SKM-1 (cell line): ENCODE measurements at regions not wholly inside any gene's neighbourhood (a gene's known extent, or its start where the extent isn't known, plus 50 kb on each side); places are given as distances from the start of the nearest gene placed in this dataset.
"Not testable (repeated sequence)": the region's sequence is repeated elsewhere in the genome, so short reads cannot be mapped to it uniquely, and the experiment has no call there.

ENCODE experiments used
- DNase-seq: peaks from one replicate; lab custom pipeline; 2025; ENCODE audit not compliant: unreplicated experiment; lab: John Stamatoyannopoulos, UW

GRCh38 chr1:30368651-30369240 lies 354.6 kb downstream of the MATN1 start:
- DNase-seq = no peak

GRCh38 chr1:30366911-30367310 lies 356.5 kb downstream of the MATN1 start:
- no peak for DNase-seq

GRCh38 chr1:30366199-30366598 lies 357.2 kb downstream of the MATN1 start:
- DNase-seq = no peak

GRCh38 chr1:30365596-30365995 lies 357.8 kb downstream of the MATN1 start:
- no peak for DNase-seq

GRCh38 chr1:30363031-30363430 lies 360.4 kb downstream of the MATN1 start:
- DNase-seq = no peak

- no peak for DNase-seq
Measured at GRCh38 chr1:30362603-30362990, 360.8 kb downstream of the MATN1 start.

- DNase-seq = not testable (repeated sequence)
Measured at GRCh38 chr1:30361890-30362602, 361.3 kb downstream of the MATN1 start.

GRCh38 chr1:30360753-30361152 lies 362.6 kb downstream of the MATN1 start:
- DNase-seq = no peak

- no peak for DNase-seq
Measured at GRCh38 chr1:30360281-30360680, 363.1 kb downstream of the MATN1 start.

GRCh38 chr1:30359539-30360220 lies 363.7 kb downstream of the MATN1 start:
- DNase-seq = no peak

GRCh38 chr1:30358500-30358899 lies 364.9 kb downstream of the MATN1 start:
- DNase-seq = no peak

- DNase-seq = no peak
Measured at GRCh38 chr1:30356839-30357238, 366.5 kb downstream of the MATN1 start.

- DNase-seq = no peak
Measured at GRCh38 chr1:30354410-30354809, 369.0 kb downstream of the MATN1 start.

GRCh38 chr1:30353637-30354036 lies 369.7 kb downstream of the MATN1 start:
- no peak for DNase-seq

GRCh38 chr1:30348147-30348546 lies 375.2 kb downstream of the MATN1 start:
- DNase-seq = no peak

- no peak for DNase-seq
Measured at GRCh38 chr1:30345491-30346130, 377.8 kb downstream of the MATN1 start.

- no peak for DNase-seq
Measured at GRCh38 chr1:30343562-30343961, 379.8 kb downstream of the MATN1 start.

GRCh38 chr1:30342535-30343141 lies 380.7 kb downstream of the MATN1 start:
- DNase-seq = no peak

GRCh38 chr1:30340934-30341333 lies 382.5 kb downstream of the MATN1 start:
- no peak for DNase-seq

GRCh38 chr1:30339866-30340265 lies 383.5 kb downstream of the MATN1 start:
- no peak for DNase-seq

- no peak for DNase-seq
Measured at GRCh38 chr1:30338765-30339164, 384.6 kb downstream of the MATN1 start.

GRCh38 chr1:30337324-30337620 lies 386.1 kb downstream of the MATN1 start:
- DNase-seq = no peak
